Ascending aorta (tissue), 2 donors: ENCODE measurements at regions not wholly inside any gene's neighbourhood (a gene's known extent, or its start where the extent isn't known, plus 50 kb on each side); places are given as distances from the start of the nearest gene placed in this dataset.

Source experiments
- DNase-seq, 2 donors: peaks; one replicate each; pipeline ENCODE4 v3.0.0-alpha.2; 2019; ENCODE audit warnings: low spot score in 2 of 2
- H3K27ac ChIP-seq, 2 donors: fragments of 200-600 bp; sonication (generic); one replicate each; pipeline ENCODE4 v1.5.1; 2016 to 2017; ENCODE audit warnings: mild to moderate bottlenecking in 1 of 2
- H3K27me3 ChIP-seq: fragments of 200-600 bp; sonication (generic); one replicate; pipeline ENCODE4 v1.5.1; 2017
- H3K36me3 ChIP-seq, 2 donors: fragments of 200-600 bp; sonication (generic); one replicate each; pipeline ENCODE4 v1.5.1; 2016
- H3K4me1 ChIP-seq, 2 donors: fragments of 200-600 bp; sonication (generic); one replicate each; pipeline ENCODE4 v1.5.1; 2016 to 2017; ENCODE audit warnings: mild to moderate bottlenecking in 1 of 2
- H3K4me3 ChIP-seq, 2 donors: fragments of 200-600 bp; sonication (generic); one replicate each; pipeline ENCODE4 v1.5.1; 2016 to 2017; ENCODE audit warnings: mild to moderate bottlenecking in 1 of 2
- H3K9me3 ChIP-seq, 2 donors: fragments of 200-600 bp; sonication (generic); one replicate each; pipeline ENCODE4 v1.5.1; 2016
- CTCF ChIP-seq, 3 experiments: fragments of 200-600 bp in 2 of 3; fragments of 450-650 bp in 1 of 3; sonication (generic) in 2 of 3; IDR thresholded peaks; one replicate each; pipeline ENCODE4 v1.5.1; 2016 to 2019; ENCODE audit warnings: antibody characterized with exemption in 3 of 3, mild to moderate bottlenecking in 1 of 3, moderate library complexity in 1 of 3
- intact Hi-C: fragments of 100-400 bp; cut with DNase I; formaldehyde crosslinking; loops from one replicate; pipeline ENCODE4 v1.15.1; 2023

DNA sequence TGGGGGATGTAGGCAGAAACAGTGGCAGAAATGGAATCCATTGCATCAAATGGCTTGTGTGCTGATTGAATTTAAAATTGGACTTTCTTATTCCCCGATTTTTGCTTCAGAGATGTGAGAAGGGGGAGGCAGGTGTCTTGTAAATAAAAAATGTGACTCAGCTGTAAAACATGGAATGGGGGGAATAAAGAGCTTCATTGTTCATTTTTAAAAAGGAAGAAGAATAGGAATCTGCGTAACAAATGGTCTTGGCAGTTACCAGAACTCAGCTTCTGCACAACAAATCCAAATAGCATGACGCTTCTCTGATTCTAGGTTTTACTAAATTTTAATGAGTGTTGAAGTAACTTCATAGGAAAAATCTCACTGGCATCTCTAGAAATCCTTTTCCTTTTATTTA lies 323.9 kb upstream of the GBE1 start:
- Histone ChIP-seq H3K36me3 (no peaks in the 10 kb centered on the region), H3K27me3 (no peaks in the 10 kb centered on the region), H3K9me3 (no peaks in the 10 kb centered on the region), H3K27ac (no peak overlapping the region), H3K4me3 (no peak overlapping the region), H3K4me1 (no peaks in the 10 kb centered on the region)
- no peak for DNase-seq
- intact Hi-C loops: no loop called here
- TF ChIP-seq CTCF (IDR thresholded peaks at IDR 0.05): no peak

DNA sequence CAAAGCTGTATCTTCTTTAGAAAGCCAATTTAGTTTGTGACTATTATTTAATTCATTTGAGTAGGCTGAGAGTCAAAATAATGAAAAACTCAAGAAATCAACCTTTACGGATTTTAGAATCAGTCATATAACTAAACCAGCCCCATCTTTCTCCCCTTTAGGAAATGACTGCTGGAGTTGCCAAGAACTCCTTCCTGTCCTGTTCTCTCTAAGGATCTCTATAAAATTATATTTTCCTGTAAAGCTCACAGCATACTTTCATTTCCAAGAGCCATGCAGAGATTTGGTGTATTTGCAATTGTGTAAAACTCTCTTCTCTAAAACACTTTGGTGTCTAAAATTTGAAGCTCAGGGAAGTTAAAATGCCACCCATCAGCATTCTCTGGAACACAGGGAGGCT lies 323.4 kb upstream of the GBE1 start:
- intact Hi-C loops: no loop called here
- TF ChIP-seq CTCF (IDR thresholded peaks at IDR 0.05): no peak
- Histone ChIP-seq H3K4me3 (no peak overlapping the region), H3K27ac (no peak overlapping the region), H3K9me3 (no peaks in the 10 kb centered on the region), H3K36me3 (no peaks in the 10 kb centered on the region), H3K27me3 (no peaks in the 10 kb centered on the region), H3K4me1 (no peaks in the 10 kb centered on the region)
- no peak for DNase-seq

- Histone ChIP-seq H3K27me3 (no peaks in the 10 kb centered on the region), H3K27ac (no peak overlapping the region), H3K4me3 (no peak overlapping the region), H3K36me3 (no peaks in the 10 kb centered on the region), H3K4me1 (no peaks in the 10 kb centered on the region), H3K9me3 (no peaks in the 10 kb centered on the region)
- DNase-seq: no peak
- intact Hi-C loops: no loop called here
- no peak for TF ChIP-seq CTCF (IDR thresholded peaks at IDR 0.05)
Observed at GRCh38 chr3:82082796-82083195, 321.4 kb upstream of the GBE1 start.

DNA sequence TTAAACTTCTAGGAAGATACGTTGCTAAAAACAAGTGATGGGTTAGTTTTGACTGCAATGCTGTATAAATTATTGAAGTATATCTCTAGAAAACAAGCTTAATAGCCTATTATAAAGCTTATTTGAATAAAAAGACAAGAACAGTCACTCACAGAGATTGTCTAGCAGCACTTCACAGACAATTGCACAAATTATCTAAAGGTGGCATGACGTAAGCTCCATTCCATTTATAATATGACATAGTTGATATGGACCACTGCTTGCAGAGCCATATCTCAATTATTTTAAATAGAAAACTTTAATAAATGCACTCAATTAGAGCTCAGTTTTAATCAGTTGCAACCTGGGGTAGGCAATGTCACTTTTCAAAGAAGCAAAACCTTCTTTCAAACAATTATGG lies 319.9 kb upstream of the GBE1 start:
- intact Hi-C loops: no loop called here
- DNase-seq: no peak
- Histone ChIP-seq H3K4me1 (no peaks in the 10 kb centered on the region), H3K27me3 (no peaks in the 10 kb centered on the region), H3K27ac (no peak overlapping the region), H3K4me3 (no peak overlapping the region), H3K9me3 (no peaks in the 10 kb centered on the region), H3K36me3 (no peaks in the 10 kb centered on the region)
- no peak for TF ChIP-seq CTCF (IDR thresholded peaks at IDR 0.05)

GRCh38 chr3:82080792-82081191 lies 319.3 kb upstream of the GBE1 start:
- no peak for TF ChIP-seq CTCF (IDR thresholded peaks at IDR 0.05)
- H3K36me3 ChIP-seq: no peaks in the 10 kb centered on the region
- H3K27me3 ChIP-seq: no peaks in the 10 kb centered on the region
- H3K27ac ChIP-seq: no peak overlapping the region
- intact Hi-C loops: no loop called here
- no peak overlapping the region for H3K4me3 ChIP-seq
- H3K4me1 ChIP-seq: no peaks in the 10 kb centered on the region
- no peaks in the 10 kb centered on the region for H3K9me3 ChIP-seq
- DNase-seq: no peak

DNA sequence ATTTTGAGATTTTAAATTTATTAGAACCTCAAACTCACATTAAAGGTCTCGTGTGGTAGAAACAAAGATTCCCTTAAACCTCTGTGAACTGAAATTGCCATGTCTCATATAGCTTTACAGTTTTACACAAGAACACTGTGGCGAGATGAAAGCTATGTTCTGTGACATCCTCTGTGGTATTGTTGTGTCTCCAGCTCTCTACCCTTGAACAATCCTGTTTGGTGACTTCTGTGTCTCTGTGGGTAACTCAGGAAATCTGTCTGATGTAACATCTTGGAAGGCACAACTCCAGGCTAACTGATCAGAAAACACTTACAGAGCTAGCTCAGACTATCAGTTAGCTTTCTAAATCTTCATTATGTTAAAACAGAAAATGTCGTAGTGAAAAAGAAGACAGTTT lies 318.8 kb upstream of the GBE1 start:
- Histone ChIP-seq H3K36me3 (no peaks in the 10 kb centered on the region), H3K27me3 (no peaks in the 10 kb centered on the region), H3K4me3 (no peak overlapping the region), H3K9me3 (no peaks in the 10 kb centered on the region), H3K27ac (no peak overlapping the region), H3K4me1 (no peaks in the 10 kb centered on the region)
- no peak for DNase-seq
- intact Hi-C loops: no loop called here
- TF ChIP-seq CTCF (IDR thresholded peaks at IDR 0.05): no peak
